AG04450 (cell line): ENCODE measurements at regions not wholly inside any gene's neighbourhood (a gene's known extent, or its start where the extent isn't known, plus 50 kb on each side); places are given as distances from the start of the nearest gene placed in this dataset.
"Not testable (repeated sequence)": the region's sequence is repeated elsewhere in the genome, so short reads cannot be mapped to it uniquely, and the experiment has no call there.

Source experiments
- CTCF ChIA-PET: fragments of 300-600, 350-600 bp; formaldehyde crosslinking; extraction: SDS; loops from one replicate; lab custom pipeline; 2022; ENCODE audit warnings: antibody characterized with exemption, inconsistent platforms; lab: Charles Lee
- POLR2A ChIA-PET: fragments of 350-600 bp; formaldehyde crosslinking; extraction: SDS; loops from one replicate; lab custom pipeline; 2021; ENCODE audit warnings: antibody characterized with exemption, inconsistent platforms; lab: Yijun Ruan, JAX
- DNase-seq: peaks from one replicate; pipeline ENCODE4 v3.0.0-alpha.2; 2011; ENCODE audit warnings: low read depth, low spot score
- H3K27ac ChIP-seq: one replicate; pipeline ENCODE4 v1.5.1; 2012; ENCODE audit warnings: low read depth, low read length, control low read depth
- H3K27me3 ChIP-seq: one replicate; pipeline ENCODE4 v1.6.0; 2012; ENCODE audit warnings: low read length; ENCODE audit not compliant: control insufficient read depth, insufficient read depth
- H3K4me3 ChIP-seq: 2 replicates; pipeline ENCODE4 v1.5.1; 2011; ENCODE audit warnings: mild to moderate bottlenecking, low read depth, low read length, control low read depth
- H3K9me3 ChIP-seq: 2 replicates; pipeline ENCODE4 v1.5.1; 2012; ENCODE audit warnings: low read length; ENCODE audit not compliant: control insufficient read depth, insufficient read depth
- CTCF ChIP-seq: IDR thresholded peaks from 2 replicates; pipeline ENCODE4 v1.5.1; 2011; ENCODE audit warnings: low read depth, low read length, control low read depth, inconsistent platforms

- ChIA-PET POLR2A (no interaction called here), CTCF (no interaction called here)
- no peak for DNase-seq
- Histone ChIP-seq H3K4me3 (no peak overlapping the region), H3K27me3 (no peaks in the 10 kb centered on the region), H3K9me3 (no peaks in the 10 kb centered on the region; the same call in 1 of the 2 replicates), H3K27ac (no peak overlapping the region)
- TF ChIP-seq CTCF: no peak
Observed at GRCh38 chr12:31906557-31907301, 52.5 kb upstream of the RESF1 start.

GRCh38 chr12:31903025-31903424, 56.2 kb upstream of the RESF1 start:
- no peak for DNase-seq
- H3K27ac ChIP-seq: no peak overlapping the region
- no peak for TF ChIP-seq CTCF
- CTCF ChIA-PET: no interaction called here
- H3K27me3 ChIP-seq: no peaks in the 10 kb centered on the region
- POLR2A ChIA-PET: no interaction called here
- H3K4me3 ChIP-seq: no peak overlapping the region
- no peaks in the 10 kb centered on the region; the same call in 1 of the 2 replicates for H3K9me3 ChIP-seq

GRCh38 chr12:31900271-31900670, 58.9 kb upstream of the RESF1 start:
- POLR2A ChIA-PET: no interaction called here

GRCh38 chr12:31899109-31899508, 60.1 kb upstream of the RESF1 start:
- TF ChIP-seq CTCF: no peak
- H3K27me3 ChIP-seq: no peaks in the 10 kb centered on the region
- DNase-seq: no peak
- no peak overlapping the region for H3K4me3 ChIP-seq
- CTCF ChIA-PET: no interaction called here
- POLR2A ChIA-PET: no interaction called here
- H3K9me3 ChIP-seq: no peaks in the 10 kb centered on the region
- H3K27ac ChIP-seq: no peak overlapping the region

More at GRCh38 chr12:31900271-31900670, 58.9 kb upstream of the RESF1 start:
- H3K9me3 ChIP-seq: no peaks in the 10 kb centered on the region
- H3K4me3 ChIP-seq: no peak overlapping the region
- no peak for TF ChIP-seq CTCF
- H3K27ac ChIP-seq: no peak overlapping the region
- DNase-seq: no peak
- H3K27me3 ChIP-seq: no peaks in the 10 kb centered on the region
- CTCF ChIA-PET: no interaction called here

- H3K4me3 ChIP-seq: no peak overlapping the region
- no peak for TF ChIP-seq CTCF
- no peak for DNase-seq
- ChIA-PET POLR2A (no interaction called here), CTCF (no interaction called here)
- no peak overlapping the region for H3K27ac ChIP-seq
- H3K9me3 ChIP-seq: no peaks in the 10 kb centered on the region
- H3K27me3 ChIP-seq: no peaks in the 10 kb centered on the region
Observed at GRCh38 chr12:31897781-31898503, 61.3 kb upstream of the RESF1 start.

GRCh38 chr12:31897092-31897491, 62.1 kb upstream of the RESF1 start:
- CTCF ChIA-PET, DNase-seq, H3K4me3 ChIP-seq, H3K27me3 ChIP-seq, POLR2A ChIA-PET, H3K27ac ChIP-seq, H3K9me3 ChIP-seq: not testable (repeated sequence)
